EL (cell line): ENCODE measurements at regions not wholly inside any gene's neighbourhood (a gene's known extent, or its start where the extent isn't known, plus 50 kb on each side); places are given as distances from the start of the nearest gene placed in this dataset.

Source experiments
- DNase-seq: peaks from one replicate; pipeline ENCODE4 v3.0.0-alpha.2; 2016

DNA sequence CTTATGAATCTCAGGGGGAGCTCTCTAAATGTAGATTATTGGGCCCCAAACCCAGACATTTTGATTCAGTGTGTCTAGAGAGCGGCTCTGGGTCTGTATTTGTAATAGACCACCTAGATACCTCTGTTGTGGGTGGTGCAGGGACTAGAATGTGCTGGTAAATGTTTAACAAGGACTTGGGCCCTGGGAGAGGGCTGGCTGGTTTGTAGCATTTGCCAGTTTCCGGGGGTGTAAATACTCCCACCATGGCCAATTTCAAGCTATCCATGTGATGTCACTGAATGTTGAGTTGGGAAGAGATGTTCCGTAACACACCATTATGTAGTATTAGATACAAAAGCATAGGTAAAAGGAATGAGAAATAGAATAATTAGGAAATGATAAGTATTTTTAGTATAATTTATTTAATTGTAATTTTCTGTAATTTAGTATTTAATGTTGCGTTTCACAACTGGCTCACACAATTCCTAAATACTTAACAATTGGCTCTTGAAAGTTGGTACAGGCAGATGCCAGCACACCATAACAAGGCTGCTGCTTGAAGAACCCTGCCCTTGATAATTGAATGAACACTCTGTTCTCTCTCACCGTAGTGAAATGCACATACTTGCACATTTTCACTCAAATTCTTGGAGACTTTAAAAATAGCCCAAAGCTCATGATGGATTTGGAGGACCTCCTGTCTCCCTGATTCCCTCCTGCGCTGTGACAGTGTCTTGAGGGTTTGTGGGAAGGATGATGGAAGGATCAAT lies 359.2 kb upstream of the PROK2 start:
- DNase-seq = no peak

DNA sequence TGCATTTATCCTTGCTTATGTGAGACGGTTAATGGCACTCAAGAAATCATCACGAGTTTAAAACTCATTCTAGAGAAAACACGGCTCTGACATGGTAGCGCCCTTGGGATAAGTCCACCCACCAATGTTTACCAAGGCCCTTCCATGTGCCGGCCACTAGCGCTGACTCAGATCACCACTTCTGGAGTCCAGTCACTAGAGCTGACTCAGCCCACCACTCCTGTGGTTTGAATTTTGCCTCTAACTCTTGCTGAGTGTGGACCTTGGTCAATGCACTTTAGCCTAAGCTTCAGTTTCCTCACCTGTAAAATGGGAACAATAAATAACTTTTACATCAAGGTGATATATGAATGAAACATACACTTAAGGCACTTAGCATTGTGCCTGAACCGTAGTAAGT lies 358.4 kb upstream of the PROK2 start:
- peak; percentile 47 for DNase-seq

DNA sequence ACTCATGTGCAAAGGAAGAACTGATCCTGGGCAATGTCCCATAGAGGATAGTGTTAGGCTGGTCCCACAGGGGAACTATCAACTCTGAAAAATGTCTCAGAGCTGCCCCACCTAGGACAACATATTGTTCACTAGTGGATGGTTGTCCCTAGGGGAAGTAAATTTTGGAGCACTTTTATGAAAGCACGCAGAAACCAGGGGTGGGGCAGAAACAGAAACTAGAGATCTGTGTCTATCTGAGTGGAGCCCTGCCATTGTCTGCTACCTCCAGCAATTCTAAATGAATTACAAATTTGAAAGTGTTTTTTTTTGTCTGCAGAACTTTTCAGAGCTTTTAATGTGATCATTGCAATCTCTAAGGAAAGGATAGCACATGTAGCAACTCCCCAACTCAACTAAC lies 357.1 kb upstream of the PROK2 start:
- DNase-seq = no peak

DNA sequence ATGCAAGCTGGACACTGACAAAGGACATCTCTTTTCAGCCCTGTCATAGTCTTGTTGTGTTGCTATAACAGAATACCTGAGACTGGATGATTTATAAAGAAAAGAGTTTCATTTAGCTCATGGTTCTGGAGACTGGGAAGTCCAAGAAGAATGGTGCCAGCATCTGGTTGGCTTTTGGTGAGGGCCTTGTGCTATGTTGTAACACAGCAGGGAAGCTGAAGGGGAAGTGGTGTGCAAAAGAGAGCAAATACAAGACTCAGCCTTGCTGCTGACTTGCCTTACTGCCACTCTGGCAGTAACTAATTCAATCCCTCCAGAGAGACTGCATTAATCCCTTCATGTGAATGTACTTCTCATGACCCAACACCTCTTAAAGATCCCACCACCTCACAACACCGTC lies 356.3 kb upstream of the PROK2 start:
- DNase-seq = no peak

DNA sequence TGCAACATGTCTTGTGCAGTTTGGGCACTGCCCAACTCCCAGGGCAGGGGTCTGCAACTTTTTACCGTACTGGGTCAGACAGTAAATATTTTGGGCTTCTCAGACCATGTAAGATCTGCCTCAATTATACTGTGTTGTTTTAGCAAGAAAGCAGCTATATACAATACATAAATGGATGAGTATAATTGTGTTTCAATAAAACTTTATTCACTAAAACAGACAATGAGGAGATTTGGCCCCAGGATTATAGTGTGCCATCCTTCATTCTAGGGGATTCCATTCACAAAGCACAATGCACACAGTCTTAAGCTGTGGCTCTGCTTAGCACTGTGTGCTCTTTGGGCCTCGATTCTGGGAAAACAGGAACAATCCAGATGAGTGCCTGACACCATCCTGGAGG lies 354.4 kb upstream of the PROK2 start:
- no peak for DNase-seq

DNA sequence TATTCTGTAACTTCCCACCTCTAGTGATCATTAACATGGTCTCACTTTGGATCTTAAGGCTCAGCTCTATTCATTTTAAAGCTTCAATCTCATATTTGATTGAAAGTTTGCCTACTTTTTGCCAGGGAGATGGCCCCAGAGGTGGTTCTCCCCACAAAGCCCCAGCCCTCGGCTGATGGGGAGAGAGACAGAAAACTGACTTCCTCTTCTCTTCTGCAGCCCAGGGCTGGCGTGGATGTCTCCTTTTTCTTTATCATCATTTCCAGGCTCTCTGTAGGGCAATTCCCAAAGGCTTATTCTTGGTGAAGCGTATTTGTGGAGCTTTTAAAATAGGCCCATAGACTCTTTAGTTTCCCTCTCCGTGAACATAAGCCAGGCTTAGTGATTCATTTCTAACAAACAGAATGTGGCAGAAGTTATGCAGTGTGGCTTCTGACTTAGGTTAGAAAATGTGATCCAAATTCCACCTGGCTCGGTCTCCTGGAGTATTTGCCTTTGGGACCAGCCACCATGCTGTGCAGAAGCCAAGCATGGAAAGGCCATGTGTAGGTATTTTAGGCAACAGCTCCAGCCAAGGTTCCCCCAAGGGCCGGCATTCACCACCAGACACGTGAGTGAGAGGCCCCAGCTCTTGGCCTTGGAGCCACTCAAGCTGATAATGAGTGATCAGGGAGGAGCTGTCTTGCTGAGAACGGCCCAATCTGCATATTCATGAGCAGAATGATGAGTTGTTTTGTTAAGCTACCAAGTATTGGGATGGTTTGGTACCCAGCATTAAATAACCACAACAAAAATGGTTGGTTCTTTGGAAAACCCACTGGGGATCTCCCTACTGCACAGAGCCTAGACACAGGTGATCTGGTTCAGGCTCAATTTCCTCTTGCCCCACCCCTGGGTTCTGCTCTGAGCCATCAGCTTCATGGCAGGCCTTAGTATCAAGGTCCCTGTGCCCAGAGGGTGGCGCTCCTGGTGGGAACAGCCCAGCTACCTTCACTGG lies 353.2 kb upstream of the PROK2 start:
- DNase-seq = no peak

DNA sequence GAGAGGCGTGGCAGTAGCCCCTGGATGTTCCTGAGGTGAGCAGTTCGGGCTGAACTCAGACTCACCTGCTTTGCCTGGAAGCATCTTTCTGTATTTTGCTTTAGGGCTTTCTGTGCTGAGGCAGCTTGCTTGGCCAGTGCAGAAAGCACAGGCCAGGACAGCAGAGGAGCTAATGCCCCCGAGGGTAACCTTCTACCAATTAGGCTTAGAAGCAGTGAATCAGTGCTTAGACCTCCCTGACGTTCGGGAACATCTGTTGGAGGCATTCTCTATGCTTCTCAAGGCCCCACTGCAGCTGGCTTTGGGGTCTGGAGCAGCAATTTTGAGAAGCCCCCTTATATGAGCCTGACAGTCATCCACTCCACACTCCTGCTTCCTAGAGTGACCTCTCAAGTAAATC lies 350.7 kb upstream of the PROK2 start:
- DNase-seq = no peak

DNA sequence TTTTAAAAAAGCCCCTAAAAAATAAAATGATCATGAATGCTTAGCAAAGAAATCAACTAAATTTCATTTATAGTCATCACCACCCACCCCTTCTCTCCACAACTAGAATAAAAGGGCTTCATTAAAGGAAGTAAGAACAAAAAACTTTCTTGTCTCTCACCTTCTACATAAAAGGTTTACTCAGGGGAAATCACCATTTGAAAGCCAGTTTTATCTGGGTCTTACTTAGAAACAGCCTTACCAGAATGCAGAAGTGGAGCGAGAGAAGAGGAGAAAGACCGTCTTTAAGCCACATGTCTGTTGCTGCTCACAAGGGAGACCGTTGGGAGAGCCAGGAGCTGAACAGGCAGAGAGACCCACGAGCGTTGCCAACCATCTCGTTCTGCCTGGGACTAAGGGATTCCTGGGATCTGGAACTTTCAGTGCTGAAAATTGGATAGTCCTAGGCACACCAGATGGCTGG lies 350.1 kb upstream of the PROK2 start:
- no peak for DNase-seq

DNA sequence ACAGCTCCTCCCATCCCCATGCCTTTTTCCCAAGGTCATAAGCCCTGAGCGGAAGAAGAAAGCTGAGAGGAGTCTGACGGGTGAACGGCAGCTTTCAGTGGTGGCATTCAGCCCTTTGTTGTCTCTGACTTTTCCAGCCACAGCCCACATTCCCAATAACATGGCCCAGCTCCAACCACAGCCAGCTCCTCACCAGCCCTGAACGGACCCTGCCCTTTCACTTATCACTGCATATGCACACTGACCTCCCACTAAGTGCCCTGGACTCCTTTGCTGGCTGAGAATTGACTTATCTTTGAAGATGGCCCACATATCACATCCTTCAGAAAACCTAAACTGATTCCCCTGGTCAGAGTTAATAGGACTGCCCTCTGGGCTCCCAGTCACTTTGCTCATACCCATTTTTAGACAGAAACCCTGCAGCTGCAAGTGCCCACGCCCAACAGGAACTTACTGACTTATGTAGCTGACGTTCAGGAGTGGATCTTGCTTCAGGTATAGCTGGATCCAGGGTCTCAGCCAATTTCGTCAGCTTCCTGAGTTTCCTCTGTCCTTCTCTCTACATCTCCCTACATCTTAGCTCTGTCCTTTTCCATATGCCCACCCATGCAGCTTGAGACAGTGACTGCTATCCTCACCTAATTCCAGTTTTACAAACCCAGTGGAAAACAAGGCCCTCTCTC lies 348.5 kb upstream of the PROK2 start:
- DNase-seq = no peak

DNA sequence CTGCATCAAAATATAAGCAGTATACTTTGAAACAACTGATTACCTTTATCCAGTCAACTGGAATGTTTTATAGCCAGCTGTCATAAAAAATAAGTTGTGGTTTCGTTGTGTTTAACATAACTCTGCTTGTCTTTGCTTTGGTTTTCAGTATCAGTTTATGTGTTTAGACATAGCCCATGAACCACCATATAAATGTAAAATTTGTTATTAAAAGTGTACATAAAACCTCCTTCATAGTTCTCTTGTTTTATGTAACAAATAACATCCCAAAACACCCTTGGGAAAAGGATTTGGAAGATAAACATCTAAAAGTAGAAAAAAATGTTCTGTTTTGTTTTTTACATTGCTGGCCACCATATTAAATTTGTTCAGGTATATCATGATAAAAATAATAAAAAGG lies 347.0 kb upstream of the PROK2 start:
- no peak for DNase-seq

DNA sequence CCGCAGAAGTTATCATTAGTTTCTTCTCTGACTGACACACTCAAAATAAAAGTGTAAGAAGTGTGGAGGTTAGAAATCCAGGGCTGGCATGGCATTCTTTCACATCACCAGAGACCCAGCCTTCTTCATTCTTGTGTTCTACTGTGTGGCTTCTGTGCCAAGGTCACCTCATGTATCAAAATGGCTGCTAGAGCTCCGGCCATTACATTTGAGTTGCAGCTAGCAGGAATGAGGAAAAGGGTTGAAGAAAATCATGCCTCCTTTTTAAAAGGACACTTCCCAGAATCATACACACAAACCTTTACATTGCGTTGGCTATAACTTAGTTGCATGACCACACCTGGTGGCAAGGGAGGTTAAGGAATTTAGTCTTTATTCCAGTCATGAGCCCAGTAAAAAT lies 345.6 kb upstream of the PROK2 start:
- no peak for DNase-seq

DNA sequence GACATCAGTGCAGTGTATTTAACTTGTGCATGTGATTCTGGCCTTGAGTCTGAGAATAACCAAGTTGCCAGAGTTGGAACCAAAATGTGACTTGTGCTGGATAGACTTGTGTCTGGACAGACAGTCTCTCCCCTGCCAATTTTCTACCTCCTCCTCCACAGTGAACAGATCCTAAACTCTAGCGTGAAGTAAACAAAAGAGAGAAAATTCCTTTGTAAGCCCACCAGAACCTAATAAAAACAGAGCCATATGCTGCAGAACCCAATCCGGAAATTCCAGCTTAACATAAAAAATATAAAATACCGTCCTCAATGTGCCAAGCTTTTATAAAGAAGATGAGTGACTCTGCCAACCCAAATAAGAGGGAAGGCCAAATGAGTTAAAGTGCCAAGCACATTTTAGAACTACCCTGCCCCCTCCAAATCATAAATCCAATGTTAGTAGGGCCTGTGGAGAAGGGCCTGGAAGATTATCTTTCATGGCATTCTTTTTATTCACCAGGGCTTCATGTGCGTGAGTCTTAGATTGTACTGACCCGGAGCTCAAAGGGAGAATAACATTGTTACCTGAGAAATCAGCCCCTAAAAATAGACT lies 344.6 kb upstream of the PROK2 start:
- DNase-seq = no peak

DNA sequence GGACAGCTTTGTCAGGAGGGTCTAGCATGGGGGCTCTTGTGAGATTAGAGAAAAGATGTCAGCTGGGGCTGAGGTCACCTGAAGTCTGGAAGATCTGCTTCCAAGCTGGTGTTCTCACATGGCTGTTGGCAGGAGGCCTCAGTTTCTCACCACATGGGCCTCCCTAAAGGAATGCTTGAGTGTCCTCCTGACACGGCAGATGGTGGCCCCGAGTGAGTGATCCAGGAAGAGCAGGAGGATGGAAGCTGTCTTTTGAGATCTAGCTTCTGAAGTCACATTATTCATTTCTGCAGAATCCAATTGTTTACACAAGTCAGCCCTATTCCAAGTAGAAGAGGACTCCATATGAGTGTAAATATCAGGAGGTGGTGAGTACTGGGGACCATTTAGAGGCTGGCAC lies 344.0 kb upstream of the PROK2 start:
- DNase-seq = no peak

DNA sequence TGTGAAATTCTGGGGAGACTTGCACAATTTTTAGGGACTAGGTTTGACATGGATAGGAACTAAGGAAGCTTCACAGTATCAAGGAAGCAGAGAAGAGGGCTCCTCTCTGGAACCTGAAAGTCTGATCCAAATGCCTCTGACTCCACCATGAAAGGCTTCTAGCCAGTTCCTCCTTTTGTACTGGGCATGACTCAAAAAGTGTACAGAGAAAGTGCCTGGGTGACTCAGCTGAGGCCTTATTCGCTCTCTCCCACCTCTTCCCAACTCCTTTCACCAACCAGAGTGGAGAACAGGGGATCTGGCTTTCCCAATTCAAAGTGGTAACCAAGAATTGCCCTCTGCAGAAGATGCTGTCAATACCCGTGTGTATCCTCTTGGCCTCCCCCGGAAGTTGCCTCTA lies 342.9 kb upstream of the PROK2 start:
- peak; percentile 25 for DNase-seq

DNA sequence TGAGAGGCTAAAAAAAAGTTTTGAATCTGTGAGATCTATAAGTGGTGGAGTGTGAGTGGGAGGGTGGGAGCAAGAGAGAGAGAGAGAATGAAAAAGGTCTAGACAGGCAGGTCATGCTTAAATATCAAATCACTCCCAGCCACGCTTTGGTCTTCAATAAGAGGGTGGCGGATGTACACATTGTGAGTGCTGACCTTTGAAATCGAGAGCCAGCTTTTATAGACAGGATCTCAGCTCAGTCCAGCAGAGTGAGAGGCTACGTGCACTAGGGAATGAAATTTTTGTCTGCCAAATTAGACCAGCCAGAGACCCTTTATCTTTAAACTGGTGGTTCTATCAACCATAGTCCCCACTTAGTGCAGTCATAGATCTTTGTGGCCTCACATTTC lies 342.3 kb upstream of the PROK2 start:
- DNase-seq = no peak

DNA sequence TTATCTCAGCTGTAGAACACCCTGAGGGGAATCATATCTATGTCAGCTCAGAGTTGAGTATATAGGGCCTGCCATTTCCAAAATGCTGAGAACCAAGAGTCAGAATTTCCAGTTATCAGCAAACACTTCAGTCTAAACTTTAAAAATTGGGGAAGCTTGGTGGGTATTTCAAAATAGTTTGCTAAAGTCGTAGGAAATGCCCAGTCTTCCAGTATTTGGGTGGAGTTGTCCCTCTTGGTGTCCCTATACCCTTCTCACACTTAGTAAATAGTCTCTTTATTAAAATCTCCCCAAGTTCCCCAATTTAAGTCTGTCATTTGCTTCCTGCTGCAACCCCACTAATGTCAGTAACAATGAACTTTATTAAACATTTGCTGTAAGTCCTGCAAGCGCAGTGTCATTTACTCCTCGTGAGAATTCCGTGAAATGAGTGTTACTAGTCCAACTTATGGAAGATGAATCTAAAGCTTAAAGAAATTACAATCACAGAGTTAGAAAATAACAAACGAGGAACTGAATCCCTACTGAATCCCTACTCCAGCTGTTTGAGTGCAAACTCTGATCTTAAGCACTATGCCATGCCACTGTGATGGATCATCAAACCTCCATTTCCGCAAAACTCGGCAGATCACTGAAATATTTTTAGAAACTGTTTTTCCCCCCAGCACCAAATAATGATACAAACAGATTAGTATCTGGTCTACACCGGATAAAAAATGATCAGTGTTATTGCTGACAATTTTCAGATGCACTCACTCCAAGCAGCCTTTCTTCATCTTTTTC lies 341.7 kb upstream of the PROK2 start:
- no peak for DNase-seq

DNA sequence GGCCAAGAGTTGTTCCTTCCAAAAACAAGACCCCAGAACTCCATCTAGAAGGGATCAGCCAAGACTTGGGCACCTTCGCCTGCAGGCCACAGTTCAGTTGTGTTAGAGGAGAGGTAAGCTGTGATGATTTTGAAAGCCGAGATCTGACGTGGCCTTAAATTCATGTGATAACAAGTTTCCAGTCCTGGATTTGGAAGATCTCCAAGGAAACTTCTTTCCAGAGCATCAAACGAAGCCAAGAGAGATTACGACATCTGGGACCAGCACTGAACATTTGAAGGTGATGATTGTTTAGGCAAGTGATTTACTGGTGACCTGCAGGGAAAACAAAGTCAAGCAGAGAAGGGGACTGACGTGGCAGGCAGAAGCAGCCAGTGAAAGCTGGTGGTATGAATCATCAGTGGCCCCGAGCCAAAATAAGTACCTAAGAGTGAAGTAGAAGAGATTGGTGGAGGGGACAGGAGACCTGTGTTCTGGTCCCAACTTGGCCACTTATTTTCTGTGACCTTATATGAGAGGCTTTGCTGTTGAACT lies 339.0 kb upstream of the PROK2 start:
- DNase-seq = peak; percentile 79

DNA sequence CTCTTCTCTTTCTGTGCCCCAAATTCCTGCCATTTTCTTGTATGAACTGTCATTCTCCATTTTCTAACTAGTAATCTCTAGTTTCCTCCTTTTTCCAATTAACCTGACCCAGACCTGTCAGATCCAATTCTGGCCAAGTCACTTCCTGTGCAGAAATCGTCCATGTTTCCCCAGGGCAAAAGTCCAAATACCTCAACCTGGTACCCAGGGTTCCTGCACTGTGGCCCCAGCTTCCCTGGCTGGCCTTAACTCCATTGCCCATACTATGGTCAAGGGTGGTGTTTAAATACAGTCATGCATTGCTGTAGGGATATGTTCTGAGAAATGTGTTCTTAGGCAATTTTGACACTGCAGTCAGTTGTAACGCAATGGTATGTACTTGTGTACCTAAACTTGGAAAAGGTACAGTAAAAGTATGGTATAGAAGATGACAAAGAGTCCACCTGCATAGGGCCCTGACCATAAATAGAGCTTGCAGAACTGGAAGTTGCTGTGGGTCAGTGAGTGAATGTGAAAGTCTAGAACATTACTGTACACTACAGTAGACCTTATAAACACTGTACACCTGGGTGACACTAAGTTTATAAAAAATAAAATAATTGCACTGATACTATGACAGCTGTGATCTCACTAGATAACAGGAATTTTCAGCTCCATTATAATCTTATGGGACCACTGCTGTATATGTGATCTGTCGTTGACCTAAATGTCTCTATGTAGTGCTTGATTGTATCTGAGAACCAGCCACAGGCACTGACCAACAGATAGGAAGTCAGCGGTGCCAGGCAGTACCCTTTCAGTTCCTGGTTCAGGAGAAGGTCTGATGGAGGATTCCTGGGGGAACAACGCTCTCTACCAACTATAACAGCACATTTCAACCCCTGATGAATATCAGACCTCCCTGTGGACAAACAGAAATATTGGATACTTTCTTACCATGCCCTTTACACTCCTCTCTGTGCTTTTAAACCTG lies 336.1 kb upstream of the PROK2 start:
- no peak for DNase-seq

DNA sequence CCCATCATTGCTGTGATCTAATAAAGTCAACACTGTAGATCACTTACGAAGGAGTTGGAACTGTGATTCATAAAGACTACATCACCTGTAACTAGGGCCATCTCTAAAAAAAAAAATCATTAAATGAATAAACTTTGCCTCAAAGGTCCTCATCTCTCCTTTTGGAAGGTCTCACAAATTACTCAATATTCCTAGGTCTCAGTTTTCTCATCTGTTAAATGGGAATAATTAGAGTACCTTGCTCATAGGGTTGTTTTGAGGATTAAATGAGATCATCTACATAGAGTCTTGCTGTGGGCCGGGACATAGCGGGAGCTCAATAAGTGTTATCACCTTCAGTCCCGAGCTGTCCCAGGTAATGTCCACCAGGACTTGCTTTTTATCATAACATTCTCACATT lies 335.1 kb upstream of the PROK2 start:
- DNase-seq = no peak

DNA sequence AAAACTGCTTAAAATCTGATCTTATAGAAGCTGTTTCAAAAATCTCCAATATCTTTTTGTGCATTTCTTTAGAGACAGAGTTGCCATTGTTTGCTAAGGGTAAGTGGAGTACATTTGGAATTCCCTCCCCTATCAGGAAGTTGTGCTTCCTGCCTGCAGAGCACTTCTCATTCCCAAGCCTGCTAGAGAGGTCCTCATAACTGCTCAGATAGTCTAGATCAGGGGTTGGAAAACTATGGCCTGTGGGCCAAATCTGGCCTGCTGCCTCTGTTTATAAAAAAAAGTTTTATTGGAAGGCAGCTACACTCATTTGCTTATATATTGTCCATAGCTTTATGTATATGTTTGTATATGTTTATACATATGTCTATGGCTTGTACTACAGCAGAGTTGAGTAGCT lies 333.7 kb upstream of the PROK2 start:
- DNase-seq = no peak

DNA sequence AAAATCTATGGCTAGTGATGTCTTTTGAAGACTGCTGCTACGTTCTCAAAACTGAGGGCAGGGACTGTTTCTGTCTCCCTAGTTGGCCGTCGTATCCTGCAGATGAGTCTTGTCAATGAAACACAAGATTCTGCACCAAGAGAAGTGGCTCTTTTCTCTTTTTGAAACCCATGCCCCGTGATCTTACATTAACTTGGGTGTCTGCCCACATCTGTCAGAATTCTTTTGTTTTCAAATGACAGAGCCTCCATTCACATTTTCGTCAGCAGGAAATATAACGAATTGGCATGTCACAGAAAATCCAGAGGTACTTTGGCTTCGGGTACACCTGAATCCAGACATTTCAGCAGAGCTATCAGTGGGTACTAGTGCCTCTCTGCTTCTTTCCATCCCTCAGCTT lies 331.3 kb upstream of the PROK2 start:
- no peak for DNase-seq
